ENCODE measurements at regions not wholly inside any gene's neighbourhood (a gene's known extent, or its start where the extent isn't known, plus 50 kb on each side); places are given as distances from the start of the nearest gene placed in this dataset.

DNA sequence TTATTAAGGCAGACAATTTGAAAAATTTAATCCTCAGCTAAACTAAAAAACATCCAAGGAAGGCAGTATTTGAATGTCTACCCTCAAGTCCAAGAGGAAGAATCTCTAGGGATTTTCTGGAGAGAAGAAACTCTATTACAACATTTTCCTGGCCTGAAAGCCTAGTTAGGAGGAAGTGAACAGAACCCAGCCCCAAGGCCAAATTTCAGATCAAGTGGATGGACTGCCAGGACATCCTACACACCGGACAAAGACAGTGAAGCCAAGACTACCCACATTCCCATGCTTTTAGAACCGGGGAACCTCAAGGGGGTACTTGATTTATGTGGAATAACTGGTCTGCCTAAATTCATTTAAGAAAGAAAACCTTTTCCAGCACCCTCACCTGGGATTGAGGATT is 108.9 kb upstream of the MEOX2 start:
- intact Hi-C loops (cut with DNase I) = no loop called here
- ATAC-seq (no peak), DNase-seq (no peak)
- 61% methylated on average over 2 of the region's 2 CpGs for WGBS, 2 donors
- Histone ChIP-seq H3K27me3 (no peaks in the 10 kb centered on the region), H3K4me3 (no peak overlapping the region), H3K27ac (no peak overlapping the region), H3K9me3 (no peaks in the 10 kb centered on the region), H3K36me3 (replicated peaks in 1 of 2; ENCODE audit: insufficient read depth in 1 of 2, low read depth in 2 of 2) (no peaks in the 10 kb centered on the region), H3K4me1 (no peaks in the 10 kb centered on the region)
- no peak for TF ChIP-seq POLR2A (IDR thresholded peaks at IDR 0.05)
- TF ChIP-seq, protein P1, sequence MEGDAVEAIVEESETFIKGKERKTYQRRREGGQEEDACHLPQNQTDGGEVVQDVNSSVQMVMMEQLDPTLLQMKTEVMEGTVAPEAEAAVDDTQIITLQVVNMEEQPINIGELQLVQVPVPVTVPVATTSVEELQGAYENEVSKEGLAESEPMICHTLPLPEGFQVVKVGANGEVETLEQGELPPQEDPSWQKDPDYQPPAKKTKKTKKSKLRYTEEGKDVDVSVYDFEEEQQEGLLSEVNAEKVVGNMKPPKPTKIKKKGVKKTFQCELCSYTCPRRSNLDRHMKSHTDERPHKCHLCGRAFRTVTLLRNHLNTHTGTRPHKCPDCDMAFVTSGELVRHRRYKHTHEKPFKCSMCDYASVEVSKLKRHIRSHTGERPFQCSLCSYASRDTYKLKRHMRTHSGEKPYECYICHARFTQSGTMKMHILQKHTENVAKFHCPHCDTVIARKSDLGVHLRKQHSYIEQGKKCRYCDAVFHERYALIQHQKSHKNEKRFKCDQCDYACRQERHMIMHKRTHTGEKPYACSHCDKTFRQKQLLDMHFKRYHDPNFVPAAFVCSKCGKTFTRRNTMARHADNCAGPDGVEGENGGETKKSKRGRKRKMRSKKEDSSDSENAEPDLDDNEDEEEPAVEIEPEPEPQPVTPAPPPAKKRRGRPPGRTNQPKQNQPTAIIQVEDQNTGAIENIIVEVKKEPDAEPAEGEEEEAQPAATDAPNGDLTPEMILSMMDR (IDR thresholded peaks at IDR 0.05) = no peak

DNA sequence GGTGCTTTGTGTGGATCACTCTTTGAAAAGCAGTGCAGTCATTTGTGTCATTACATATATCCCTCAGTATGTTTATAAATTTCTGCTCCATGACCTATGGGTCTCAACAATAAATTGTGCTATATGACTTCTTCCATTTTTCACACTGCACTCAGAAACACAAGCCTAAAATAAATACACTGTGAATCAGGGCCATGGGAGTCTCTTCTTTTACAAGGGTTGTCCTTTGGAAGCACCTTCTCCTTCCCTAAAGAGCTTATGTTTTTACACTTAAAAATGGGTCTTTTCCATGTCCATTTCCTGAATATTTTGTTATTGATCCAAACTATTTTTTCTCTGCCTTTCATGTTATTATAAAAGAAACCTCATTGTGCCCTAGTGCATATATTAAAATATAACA is 108.3 kb upstream of the MEOX2 start:
- DNase-seq (no peak), ATAC-seq (no peak)
- Histone ChIP-seq H3K4me1 (no peaks in the 10 kb centered on the region), H3K27me3 (no peaks in the 10 kb centered on the region), H3K27ac (no peak overlapping the region), H3K36me3 (replicated peaks in 1 of 2; ENCODE audit: insufficient read depth in 1 of 2, low read depth in 2 of 2) (no peaks in the 10 kb centered on the region), H3K4me3 (no peak overlapping the region), H3K9me3 (no peaks in the 10 kb centered on the region)
- TF ChIP-seq, protein P1 (IDR thresholded peaks at IDR 0.05) = no peak
- TF ChIP-seq POLR2A (IDR thresholded peaks at IDR 0.05) = no peak
- intact Hi-C loops (cut with DNase I) = no loop called here

DNA sequence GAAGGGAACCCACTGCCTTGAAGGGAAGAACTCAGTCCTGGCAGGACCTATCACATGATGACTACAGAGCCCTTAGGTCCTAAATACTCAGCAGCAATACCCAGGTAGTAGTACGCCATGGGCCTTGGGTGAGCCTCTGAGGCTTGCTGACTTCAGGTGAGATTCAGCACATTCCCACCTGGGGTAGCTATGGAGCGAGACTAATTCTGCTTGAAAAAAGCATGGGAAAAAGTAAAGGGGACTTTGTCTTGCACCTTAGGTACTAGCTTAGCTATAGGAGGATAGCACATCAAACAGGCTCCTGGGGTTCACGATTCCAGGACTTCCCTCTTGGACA is 98.2 kb upstream of the MEOX2 start:
- Histone ChIP-seq H3K4me3 (no peak overlapping the region), H3K9me3 (peaks cover 0 to 6% (median 0%) of the 10 kb centered on the region in 3 donors), H3K36me3 (replicated peaks in 1 of 2; ENCODE audit: insufficient read depth in 1 of 2, low read depth in 2 of 2) (no peaks in the 10 kb centered on the region), H3K4me1 (no peaks in the 10 kb centered on the region), H3K27ac (no peak overlapping the region), H3K27me3 (no peaks in the 10 kb centered on the region)
- DNase-seq (no peak), ATAC-seq (no peak)
- WGBS, 2 donors = 63 to 84% methylated on average over 3 of the region's 3 CpGs
- TF ChIP-seq POLR2A (IDR thresholded peaks at IDR 0.05) = no peak
- TF ChIP-seq, protein P1 (IDR thresholded peaks at IDR 0.05) = no peak
- intact Hi-C loops (cut with DNase I) = no loop called here

- H3K27ac ChIP-seq = no peak overlapping the region
- H3K4me3 ChIP-seq = no peak overlapping the region
- DNase-seq = no peak
- no peaks in the 10 kb centered on the region for H3K27me3 ChIP-seq
- H3K4me1 ChIP-seq = no peaks in the 10 kb centered on the region
- 28 to 36% methylated on average over 1 of the region's 1 CpG for WGBS, 2 donors
- intact Hi-C loops (cut with DNase I) = no loop called here
- TF ChIP-seq, protein P1 (IDR thresholded peaks at IDR 0.05) = no peak
- no peak for TF ChIP-seq POLR2A (IDR thresholded peaks at IDR 0.05)
- peaks cover 0 to 6% (median 0%) of the 10 kb centered on the region in 3 donors for H3K9me3 ChIP-seq
- ATAC-seq = no peak
- H3K36me3 ChIP-seq (replicated peaks in 1 of 2; ENCODE audit: insufficient read depth in 1 of 2, low read depth in 2 of 2) = no peaks in the 10 kb centered on the region
Measured at GRCh38 chr7:15783987-15784693, 97.7 kb upstream of the MEOX2 start.

DNA sequence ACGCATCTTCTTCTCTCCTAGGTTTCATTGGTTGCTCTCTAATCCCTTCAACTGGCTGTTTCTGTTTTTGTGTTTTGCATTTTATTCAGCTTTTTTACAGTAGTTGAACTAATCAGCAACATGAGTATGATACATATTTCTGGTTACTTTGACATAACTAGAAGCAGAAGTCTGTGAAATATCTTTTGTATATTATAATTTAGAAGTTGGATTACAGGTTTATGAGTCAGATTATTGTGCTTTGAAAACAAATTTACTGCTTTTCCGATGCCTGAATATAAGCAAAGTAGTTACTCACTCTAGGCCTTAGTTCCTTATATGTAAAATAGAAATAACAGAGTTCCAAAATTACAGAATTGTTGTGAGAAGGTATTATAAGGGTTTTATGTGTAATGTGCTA is 96.2 kb upstream of the MEOX2 start:
- H3K27ac ChIP-seq = no peak overlapping the region
- H3K9me3 ChIP-seq = peaks cover 0 to 6% (median 0%) of the 10 kb centered on the region in 3 donors
- 63 to 70% methylated on average over 2 of the region's 2 CpGs for WGBS, 2 donors
- H3K27me3 ChIP-seq = no peaks in the 10 kb centered on the region
- ATAC-seq = no peak
- H3K4me3 ChIP-seq = no peak overlapping the region
- H3K36me3 ChIP-seq (replicated peaks in 1 of 2; ENCODE audit: insufficient read depth in 1 of 2, low read depth in 2 of 2) = no peaks in the 10 kb centered on the region
- no peak for DNase-seq
- H3K4me1 ChIP-seq = no peaks in the 10 kb centered on the region
- intact Hi-C loops (cut with DNase I) = no loop called here
- no peak for TF ChIP-seq POLR2A (IDR thresholded peaks at IDR 0.05)
- TF ChIP-seq, protein P1 (IDR thresholded peaks at IDR 0.05) = no peak
